Mesothelial cell of epicardium (in vitro differentiated cells): ENCODE measurements at regions not wholly inside any gene's neighbourhood (a gene's known extent, or its start where the extent isn't known, plus 50 kb on each side); places are given as distances from the start of the nearest gene placed in this dataset.
A peak's percentile ranks its signal among the peaks of the same experiment; 100 is the strongest.

Source experiments
- DNase-seq, 2 experiments: peaks; one replicate each; pipeline ENCODE4 v3.0.0; 2021; ENCODE audit warnings: low spot score in 2 of 2; ENCODE audit not compliant: unreplicated experiment in 2 of 2
- H3K27ac Mint-ChIP-seq: 2 replicates; pipeline ENCODE4 v1.8.0; 2021; ENCODE audit warnings: mixed read lengths
- H3K27me3 Mint-ChIP-seq: 2 replicates; pipeline ENCODE4 v1.8.0; 2021; ENCODE audit warnings: low read depth, mixed read lengths
- H3K36me3 Mint-ChIP-seq: 2 replicates; pipeline ENCODE4 v1.8.0; 2021; ENCODE audit warnings: mixed read lengths
- H3K4me1 Mint-ChIP-seq: 2 replicates; pipeline ENCODE4 v1.8.0; 2021; ENCODE audit warnings: mixed read lengths
- H3K4me3 Mint-ChIP-seq: 2 replicates; pipeline ENCODE4 v1.8.0; 2021; ENCODE audit warnings: mild to moderate bottlenecking, moderate library complexity, mixed read lengths
- H3K9me3 Mint-ChIP-seq: 2 replicates; pipeline ENCODE4 v1.8.0; 2021; ENCODE audit warnings: mixed read lengths
- CTCF ChIP-seq: fragments of 200-600 bp; sonication (generic); IDR thresholded peaks from one replicate; pipeline ENCODE4 v1.5.0; 2021; ENCODE audit warnings: antibody characterized with exemption; ENCODE audit not compliant: unreplicated experiment

GRCh38 chr3:178073366-178073765, 462.9 kb upstream of the KCNMB2 start:
- Mint-ChIP-seq H3K36me3 (no peaks in the 10 kb centered on the region), H3K27ac (no peak overlapping the region), H3K27me3 (no peaks in the 10 kb centered on the region), H3K9me3 (peaks cover 7% of the 10 kb centered on the region), H3K4me1 (peaks cover 30% of the 10 kb centered on the region), H3K4me3 (no peak overlapping the region)
- DNase-seq: no peak
- no peak for TF ChIP-seq CTCF

DNA sequence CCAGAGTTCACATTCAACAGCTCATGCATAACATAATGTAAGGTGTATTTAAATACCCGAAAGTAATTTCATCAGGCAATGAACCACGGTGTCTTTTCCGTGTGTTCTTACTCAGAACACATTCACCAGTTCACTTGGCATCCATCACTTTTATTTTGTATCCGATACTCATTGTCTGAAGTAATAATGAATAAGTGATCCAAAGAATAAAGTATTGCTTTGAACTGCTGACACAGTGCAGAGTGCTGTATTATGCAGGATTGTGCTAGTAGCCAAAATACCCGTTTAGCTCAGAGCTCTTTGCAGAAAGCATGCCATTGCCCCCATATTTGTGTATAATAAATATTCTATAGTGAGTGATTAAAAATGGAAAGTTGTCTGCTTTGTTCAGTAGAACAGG, 460.9 kb upstream of the KCNMB2 start:
- H3K27me3 Mint-ChIP-seq: no peaks in the 10 kb centered on the region
- peaks cover 4% of the 10 kb centered on the region for H3K9me3 Mint-ChIP-seq
- H3K27ac Mint-ChIP-seq: no peak overlapping the region
- no peak for DNase-seq
- no peak overlapping the region for H3K4me3 Mint-ChIP-seq
- H3K36me3 Mint-ChIP-seq: no peaks in the 10 kb centered on the region
- TF ChIP-seq CTCF: no peak
- peaks cover 43% of the 10 kb centered on the region for H3K4me1 Mint-ChIP-seq

DNA sequence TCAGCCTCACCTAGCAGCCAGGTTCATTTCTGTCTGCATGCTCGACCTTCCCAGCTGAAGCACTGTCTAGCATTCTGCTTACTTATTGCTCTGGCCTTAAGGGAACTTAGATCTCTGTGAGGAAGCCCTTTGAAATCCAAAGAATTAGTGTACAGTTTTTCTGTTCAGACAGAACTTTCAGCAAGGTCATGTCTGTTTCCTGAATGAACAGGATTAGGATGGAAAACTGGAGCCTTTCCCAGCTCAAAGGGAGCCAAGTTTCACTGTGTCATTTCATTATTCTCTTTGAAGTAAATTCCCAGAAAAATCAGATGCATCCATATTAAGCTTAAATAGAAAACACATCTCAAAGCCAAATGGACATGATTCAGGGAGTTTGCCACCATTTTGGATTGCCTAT, 457.3 kb upstream of the KCNMB2 start:
- H3K27ac Mint-ChIP-seq: peak overlapping the region; percentile 71
- no peak for TF ChIP-seq CTCF
- H3K4me1 Mint-ChIP-seq: peaks cover 49% of the 10 kb centered on the region
- no peaks in the 10 kb centered on the region for H3K9me3 Mint-ChIP-seq
- DNase-seq: no peak
- no peak overlapping the region for H3K4me3 Mint-ChIP-seq
- no peaks in the 10 kb centered on the region for H3K27me3 Mint-ChIP-seq
- no peaks in the 10 kb centered on the region for H3K36me3 Mint-ChIP-seq

DNA sequence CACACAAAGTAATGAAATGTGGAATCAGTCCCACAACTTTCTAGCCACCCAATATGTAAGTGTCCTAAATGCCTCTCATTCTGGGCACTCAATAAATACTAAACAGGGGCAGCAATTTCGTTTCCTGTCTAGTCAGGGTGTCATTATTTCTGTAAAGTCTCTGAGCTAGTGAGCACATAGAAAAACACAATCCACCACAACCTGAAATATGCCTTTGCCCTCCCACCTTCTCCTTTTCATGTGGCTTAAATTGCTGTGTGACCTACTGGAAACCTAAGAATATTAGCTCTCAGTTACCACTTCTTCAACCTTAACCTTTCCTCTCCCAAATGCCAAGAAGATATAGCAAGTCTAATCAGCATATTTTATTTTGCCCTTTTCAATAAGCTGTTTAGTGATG, 456.3 kb upstream of the KCNMB2 start:
- no peak for TF ChIP-seq CTCF
- DNase-seq: no peak
- Mint-ChIP-seq H3K27ac (peak overlapping the region; percentile 37), H3K9me3 (no peaks in the 10 kb centered on the region), H3K4me1 (peaks cover 59% of the 10 kb centered on the region), H3K36me3 (no peaks in the 10 kb centered on the region), H3K27me3 (no peaks in the 10 kb centered on the region), H3K4me3 (no peak overlapping the region)

- no peaks in the 10 kb centered on the region for H3K36me3 Mint-ChIP-seq
- no peak for DNase-seq
- TF ChIP-seq CTCF: no peak
- peak overlapping the region; percentile 80 for H3K27ac Mint-ChIP-seq
- no peaks in the 10 kb centered on the region for H3K9me3 Mint-ChIP-seq
- H3K4me1 Mint-ChIP-seq: peaks cover 78% of the 10 kb centered on the region
- H3K27me3 Mint-ChIP-seq: no peaks in the 10 kb centered on the region
- no peak overlapping the region for H3K4me3 Mint-ChIP-seq
Observed at GRCh38 chr3:178082326-178082906, 453.8 kb upstream of the KCNMB2 start.
